ENCODE measurements at regions not wholly inside any gene's neighbourhood (a gene's known extent, or its start where the extent isn't known, plus 50 kb on each side); places are given as distances from the start of the nearest gene placed in this dataset.
A peak's percentile ranks its signal among the peaks of the same experiment; 100 is the strongest.

DNA sequence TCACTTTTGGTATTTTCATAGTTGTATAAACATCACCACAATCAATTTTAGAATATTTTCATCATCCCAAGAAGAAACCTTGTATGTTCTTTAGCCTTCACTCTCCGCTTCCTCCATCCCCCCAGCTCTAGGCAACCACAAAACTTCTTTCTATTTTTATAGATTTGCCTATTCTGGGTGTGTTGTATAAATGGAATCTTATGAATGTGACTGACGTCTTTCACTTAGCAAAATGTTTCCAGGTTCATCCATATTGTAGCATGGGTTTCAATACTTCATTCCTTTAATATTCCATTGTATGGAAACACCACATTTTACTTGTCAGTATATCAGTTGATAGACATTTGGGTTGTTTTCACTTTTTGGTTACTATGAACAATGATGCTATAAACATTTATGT, 335.8 kb upstream of the GOLIM4 start:
- H3K27ac ChIP-seq (replicated peaks), result no peak overlapping the region
- DNase-seq (ENCODE audit: low read depth in 1 of 2, low spot score in 1 of 2), result no peak
- no peaks in the 10 kb centered on the region for H3K27me3 ChIP-seq (ENCODE audit: insufficient read depth, poor library complexity, severe bottlenecking)
- TF ChIP-seq GABPA (IDR thresholded peaks at IDR 0.05; ENCODE audit: low read depth) (no peak), SPI1 (IDR thresholded peaks at IDR 0.05; ENCODE audit: borderline replicate concordance, low read depth) (no peak), POLR2AphosphoS5 (IDR thresholded peaks at IDR 0.05; ENCODE audit: low read depth) (no peak)
- TF ChIP-seq, protein P1, sequence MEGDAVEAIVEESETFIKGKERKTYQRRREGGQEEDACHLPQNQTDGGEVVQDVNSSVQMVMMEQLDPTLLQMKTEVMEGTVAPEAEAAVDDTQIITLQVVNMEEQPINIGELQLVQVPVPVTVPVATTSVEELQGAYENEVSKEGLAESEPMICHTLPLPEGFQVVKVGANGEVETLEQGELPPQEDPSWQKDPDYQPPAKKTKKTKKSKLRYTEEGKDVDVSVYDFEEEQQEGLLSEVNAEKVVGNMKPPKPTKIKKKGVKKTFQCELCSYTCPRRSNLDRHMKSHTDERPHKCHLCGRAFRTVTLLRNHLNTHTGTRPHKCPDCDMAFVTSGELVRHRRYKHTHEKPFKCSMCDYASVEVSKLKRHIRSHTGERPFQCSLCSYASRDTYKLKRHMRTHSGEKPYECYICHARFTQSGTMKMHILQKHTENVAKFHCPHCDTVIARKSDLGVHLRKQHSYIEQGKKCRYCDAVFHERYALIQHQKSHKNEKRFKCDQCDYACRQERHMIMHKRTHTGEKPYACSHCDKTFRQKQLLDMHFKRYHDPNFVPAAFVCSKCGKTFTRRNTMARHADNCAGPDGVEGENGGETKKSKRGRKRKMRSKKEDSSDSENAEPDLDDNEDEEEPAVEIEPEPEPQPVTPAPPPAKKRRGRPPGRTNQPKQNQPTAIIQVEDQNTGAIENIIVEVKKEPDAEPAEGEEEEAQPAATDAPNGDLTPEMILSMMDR (IDR thresholded peaks at IDR 0.05; ENCODE audit: insufficient read depth, low read length), result no peak
- TF ChIP-seq, protein P2, sequence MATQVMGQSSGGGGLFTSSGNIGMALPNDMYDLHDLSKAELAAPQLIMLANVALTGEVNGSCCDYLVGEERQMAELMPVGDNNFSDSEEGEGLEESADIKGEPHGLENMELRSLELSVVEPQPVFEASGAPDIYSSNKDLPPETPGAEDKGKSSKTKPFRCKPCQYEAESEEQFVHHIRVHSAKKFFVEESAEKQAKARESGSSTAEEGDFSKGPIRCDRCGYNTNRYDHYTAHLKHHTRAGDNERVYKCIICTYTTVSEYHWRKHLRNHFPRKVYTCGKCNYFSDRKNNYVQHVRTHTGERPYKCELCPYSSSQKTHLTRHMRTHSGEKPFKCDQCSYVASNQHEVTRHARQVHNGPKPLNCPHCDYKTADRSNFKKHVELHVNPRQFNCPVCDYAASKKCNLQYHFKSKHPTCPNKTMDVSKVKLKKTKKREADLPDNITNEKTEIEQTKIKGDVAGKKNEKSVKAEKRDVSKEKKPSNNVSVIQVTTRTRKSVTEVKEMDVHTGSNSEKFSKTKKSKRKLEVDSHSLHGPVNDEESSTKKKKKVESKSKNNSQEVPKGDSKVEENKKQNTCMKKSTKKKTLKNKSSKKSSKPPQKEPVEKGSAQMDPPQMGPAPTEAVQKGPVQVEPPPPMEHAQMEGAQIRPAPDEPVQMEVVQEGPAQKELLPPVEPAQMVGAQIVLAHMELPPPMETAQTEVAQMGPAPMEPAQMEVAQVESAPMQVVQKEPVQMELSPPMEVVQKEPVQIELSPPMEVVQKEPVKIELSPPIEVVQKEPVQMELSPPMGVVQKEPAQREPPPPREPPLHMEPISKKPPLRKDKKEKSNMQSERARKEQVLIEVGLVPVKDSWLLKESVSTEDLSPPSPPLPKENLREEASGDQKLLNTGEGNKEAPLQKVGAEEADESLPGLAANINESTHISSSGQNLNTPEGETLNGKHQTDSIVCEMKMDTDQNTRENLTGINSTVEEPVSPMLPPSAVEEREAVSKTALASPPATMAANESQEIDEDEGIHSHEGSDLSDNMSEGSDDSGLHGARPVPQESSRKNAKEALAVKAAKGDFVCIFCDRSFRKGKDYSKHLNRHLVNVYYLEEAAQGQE (IDR thresholded peaks at IDR 0.05; ENCODE audit: insufficient replicate concordance, low read depth), result no peak
- H3K4me3 ChIP-seq (replicated peaks; ENCODE audit: insufficient read depth, low read length), result no peak overlapping the region

DNA sequence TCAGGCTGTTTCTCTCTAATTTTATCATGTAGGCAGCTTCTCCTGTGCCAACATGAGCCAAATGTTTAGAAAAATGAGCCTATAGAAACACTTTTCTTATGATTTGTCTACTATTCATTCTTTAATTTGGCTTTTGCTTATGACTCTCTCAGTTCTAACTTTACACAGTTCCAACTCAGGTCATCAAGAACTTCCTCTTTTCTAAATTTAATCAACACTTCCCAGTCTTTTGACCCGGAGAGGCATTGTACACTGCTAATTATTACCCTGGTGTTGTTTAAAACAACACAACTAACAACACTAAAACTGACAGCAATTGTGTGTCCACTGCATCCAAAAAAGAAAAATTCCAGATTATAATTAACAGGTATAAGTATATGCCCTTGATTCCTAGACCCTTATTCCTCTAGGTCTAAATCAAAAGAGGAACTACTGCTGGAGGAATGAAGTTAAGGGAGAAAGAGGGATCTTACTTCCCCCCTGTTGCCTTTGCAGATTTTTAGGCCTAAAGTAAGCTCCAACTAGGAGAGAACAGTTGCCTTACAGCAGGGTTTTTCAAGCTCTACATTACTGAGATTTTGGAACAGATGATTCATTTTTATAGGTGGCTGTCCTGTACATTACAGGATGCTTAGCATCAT, 332.2 kb upstream of the GOLIM4 start:
- Histone ChIP-seq H3K27me3 (ENCODE audit: insufficient read depth, poor library complexity, severe bottlenecking) (no peaks in the 10 kb centered on the region), H3K27ac (replicated peaks) (no peak overlapping the region), H3K4me3 (replicated peaks; ENCODE audit: insufficient read depth, low read length) (no peak overlapping the region)
- no peak for DNase-seq (ENCODE audit: low read depth in 1 of 2, low spot score in 1 of 2)
- TF ChIP-seq POLR2AphosphoS5 (IDR thresholded peaks at IDR 0.05; ENCODE audit: low read depth), result no peak
- TF ChIP-seq SPI1 (IDR thresholded peaks at IDR 0.05; ENCODE audit: borderline replicate concordance, low read depth), result peak; percentile 44; the same call in 1 of the 2 replicates

DNA sequence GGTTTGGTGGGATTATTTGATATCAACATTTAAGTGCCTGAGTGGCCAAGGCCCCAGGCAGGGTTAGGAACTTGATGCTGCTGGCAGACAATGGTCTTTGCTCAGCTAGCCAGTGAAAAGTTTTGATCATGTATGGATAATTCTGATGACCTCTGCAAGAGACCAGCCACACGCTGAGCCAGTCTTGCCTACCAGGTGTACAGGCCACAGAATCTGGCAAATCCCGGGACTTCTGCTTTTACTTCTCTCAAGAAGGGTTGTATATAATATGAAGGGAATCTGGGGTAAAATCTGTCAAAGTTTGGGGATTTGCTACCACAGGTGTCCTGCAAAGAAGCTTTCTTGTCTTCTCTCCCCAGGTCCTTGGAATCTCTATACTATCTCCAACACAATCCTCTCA, 331.4 kb upstream of the GOLIM4 start:
- no peak for TF ChIP-seq SPI1 (IDR thresholded peaks at IDR 0.05; ENCODE audit: borderline replicate concordance, low read depth)
- Histone ChIP-seq H3K4me3 (replicated peaks; ENCODE audit: insufficient read depth, low read length) (no peak overlapping the region), H3K27me3 (ENCODE audit: insufficient read depth, poor library complexity, severe bottlenecking) (no peaks in the 10 kb centered on the region), H3K27ac (replicated peaks) (no peak overlapping the region)
- DNase-seq (ENCODE audit: low read depth in 1 of 2, low spot score in 1 of 2), result no peak

DNA sequence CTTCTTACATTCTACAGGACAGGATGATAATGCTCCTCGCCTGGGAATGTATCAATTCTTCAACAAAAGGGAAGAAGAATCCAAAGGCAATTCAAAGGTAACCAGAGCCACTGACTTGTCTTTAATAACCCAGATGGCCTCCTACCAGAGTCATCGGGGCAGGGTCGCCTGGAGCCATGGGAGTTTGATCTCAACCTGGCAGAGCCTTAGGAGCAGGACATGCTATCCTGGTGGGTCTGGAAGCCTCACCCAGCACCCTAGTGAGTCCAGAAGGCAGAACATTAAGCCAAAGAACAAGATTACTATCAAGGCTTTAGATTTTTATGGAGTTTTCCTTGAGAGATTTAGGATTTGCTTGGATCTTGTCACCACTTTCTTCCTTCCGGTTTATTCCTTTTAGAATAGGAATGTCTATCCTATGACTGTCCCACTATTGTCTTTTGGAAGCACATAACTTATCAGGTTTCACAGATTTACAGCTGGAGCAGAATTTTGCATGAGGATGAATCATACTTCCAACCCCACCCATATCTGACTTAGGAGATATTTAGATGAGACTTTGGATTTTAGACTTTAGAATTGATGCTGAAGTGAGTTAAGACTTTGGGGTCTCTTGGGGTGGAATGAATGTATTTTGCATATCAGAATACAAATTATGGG, 330.3 kb upstream of the GOLIM4 start:
- Histone ChIP-seq H3K4me3 (replicated peaks; ENCODE audit: insufficient read depth, low read length) (no peak overlapping the region), H3K27ac (replicated peaks) (no peak overlapping the region), H3K27me3 (ENCODE audit: insufficient read depth, poor library complexity, severe bottlenecking) (no peaks in the 10 kb centered on the region)
- TF ChIP-seq, protein P2 (IDR thresholded peaks at IDR 0.05; ENCODE audit: insufficient replicate concordance, low read depth), result no peak
- TF ChIP-seq GABPA (IDR thresholded peaks at IDR 0.05; ENCODE audit: low read depth) (no peak), POLR2AphosphoS5 (IDR thresholded peaks at IDR 0.05; ENCODE audit: low read depth) (no peak), SPI1 (IDR thresholded peaks at IDR 0.05; ENCODE audit: borderline replicate concordance, low read depth) (no peak)
- TF ChIP-seq, protein P1 (IDR thresholded peaks at IDR 0.05; ENCODE audit: insufficient read depth, low read length), result no peak
- DNase-seq (ENCODE audit: low read depth in 1 of 2, low spot score in 1 of 2), result no peak

Measured in HL-60 (cell line).